GM12878 (cell line): ENCODE measurements at regions not wholly inside any gene's neighbourhood (a gene's known extent, or its start where the extent isn't known, plus 50 kb on each side); places are given as distances from the start of the nearest gene placed in this dataset.

Experiments
- ATAC-seq: fragments of 200-7000 bp; cut with Tn5 transposase; 3 replicates; pipeline ENCODE4 v1.9.1; 2020; ENCODE audit warnings: mild to moderate bottlenecking, moderate library complexity
- BruUV-seq: library from RNA; stranded (reverse); fragments of 400-500 nt; replicated peaks from 2 replicates; lab custom pipeline; 2021; lab: Mats Ljungman, UMichigan
- CTCF ChIA-PET: fragments of 300-600 bp; sonication (Branson Sonifier 250); formaldehyde crosslinking; extraction: SDS; loops from one replicate; lab custom pipeline; 2021; ENCODE audit warnings: inconsistent platforms; lab: Yijun Ruan, JAX
- POLR2A ChIA-PET: fragments of 350-600 bp; formaldehyde crosslinking; extraction: SDS; loops from one replicate; lab custom pipeline; 2021; ENCODE audit warnings: inconsistent platforms; lab: Charles Lee
- RAD21 ChIA-PET: fragments of 300-600 bp; sonication (Branson Sonifier 250); formaldehyde crosslinking; loops from one replicate; lab custom pipeline; 2023; ENCODE audit warnings: antibody characterized with exemption; ENCODE audit not compliant: unreplicated experiment; lab: Charles Lee
- SMC1A ChIA-PET: fragments of 300-600 bp; sonication (Branson Sonifier 250); formaldehyde crosslinking; loops from one replicate; lab custom pipeline; 2023; ENCODE audit not compliant: unreplicated experiment, uncharacterized antibody; lab: Charles Lee
- DNase-seq: peaks from one replicate; pipeline ENCODE4 v3.0.0-alpha.2; 2011; ENCODE audit warnings: low read depth, low spot score
- FAIRE-seq: peaks from 3 replicates; lab custom pipeline; 2011; peaks lifted over from hg19 to GRCh38; lab: Jason Lieb, UNC
- H2AFZ ChIP-seq: 2 replicates; pipeline ENCODE4 v1.6.0; 2011; ENCODE audit warnings: low read depth, low read length, control low read depth; ENCODE audit not compliant: control insufficient read depth
- H3K27ac ChIP-seq: 2 replicates; pipeline ENCODE4 v1.5.1; 2011; ENCODE audit warnings: control low read depth; ENCODE audit not compliant: control insufficient read depth, insufficient read depth
- H3K27me3 ChIP-seq, 2 experiments: replicated peaks in 1 of 2; 2 replicates each; pipeline versions ENCODE4 v1.6.0 to v1.6.1; 2011; ENCODE audit warnings: low read length in 1 of 2; ENCODE audit not compliant: control insufficient read depth in 2 of 2, insufficient read depth in 2 of 2
- H3K36me3 ChIP-seq, 2 experiments: 2 replicates each; pipeline ENCODE4 v1.5.1; 2011; ENCODE audit warnings: low read length in 1 of 2; ENCODE audit not compliant: control insufficient read depth in 2 of 2, insufficient read depth in 2 of 2
- H3K4me1 ChIP-seq: 2 replicates; pipeline ENCODE4 v1.6.1; 2011; ENCODE audit warnings: mild to moderate bottlenecking, low read length, moderate library complexity, mixed read lengths; ENCODE audit not compliant: control insufficient read depth, insufficient read depth
- H3K4me2 ChIP-seq: 2 replicates; pipeline ENCODE4 v1.6.0; 2011; ENCODE audit warnings: control low read depth; ENCODE audit not compliant: control insufficient read depth, insufficient read depth
- H3K4me3 ChIP-seq: fragments of 200-600 bp; sonication (generic); 2 replicates; pipeline ENCODE4 v1.5.1; 2016
- H3K79me2 ChIP-seq: 2 replicates; pipeline ENCODE4 v1.6.0; 2011; ENCODE audit warnings: low read length; ENCODE audit not compliant: control insufficient read depth, insufficient read depth
- H3K9ac ChIP-seq: 2 replicates; pipeline ENCODE4 v1.8.0; 2011; ENCODE audit warnings: low read length, control low read depth, mixed read lengths; ENCODE audit not compliant: control insufficient read depth, insufficient read depth
- H3K9me3 ChIP-seq: replicated peaks from 3 replicates; pipeline ENCODE4 v1.5.1; 2011; ENCODE audit warnings: mild to moderate bottlenecking, low read length; ENCODE audit not compliant: control insufficient read depth, insufficient read depth
- H4K20me1 ChIP-seq: 2 replicates; pipeline ENCODE4 v1.6.0; 2011; ENCODE audit not compliant: control insufficient read depth, insufficient read depth
- ATF7 ChIP-seq: fragments of 450-650 bp; IDR thresholded peaks from 2 replicates; pipeline ENCODE4 v1.6.1; 2016; ENCODE audit warnings: low read depth, mild to moderate bottlenecking
- BCLAF1 ChIP-seq: fragments of 450-650 bp; IDR thresholded peaks from 2 replicates; pipeline ENCODE4 v1.6.1; 2017; ENCODE audit warnings: antibody characterized with exemption, mild to moderate bottlenecking, moderate library complexity
- CREB1 ChIP-seq: IDR thresholded peaks from 2 replicates; pipeline ENCODE4 v1.6.1; 2012; ENCODE audit warnings: low read depth, mild to moderate bottlenecking, inconsistent platforms
- FOS ChIP-seq: IDR thresholded peaks from 3 replicates; pipeline ENCODE4 v1.6.1; 2011; ENCODE audit warnings: borderline replicate concordance; ENCODE audit not compliant: insufficient read length; ENCODE audit errors: extremely low read depth
- GABPA ChIP-seq: IDR thresholded peaks from 2 replicates; pipeline ENCODE4 v1.6.1; 2014; ENCODE audit warnings: antibody characterized with exemption, low read depth, mild to moderate bottlenecking, inconsistent platforms
- JUND ChIP-seq: IDR thresholded peaks from 2 replicates; pipeline ENCODE4 v1.6.1; 2012; ENCODE audit warnings: low read depth, mild to moderate bottlenecking, low read length, improper control_type of control experiment, moderate library complexity
- KLF5 ChIP-seq: fragments of 450-650 bp; IDR thresholded peaks from 2 replicates; pipeline ENCODE4 v1.6.1; 2014; ENCODE audit warnings: mild to moderate bottlenecking; ENCODE audit not compliant: partially characterized antibody
- MLLT1 ChIP-seq: fragments of 450-650 bp; IDR thresholded peaks from 2 replicates; pipeline ENCODE4 v1.6.1; 2016; ENCODE audit warnings: mild to moderate bottlenecking
- NFIC ChIP-seq: IDR thresholded peaks from 2 replicates; pipeline ENCODE4 v1.6.1; 2012; ENCODE audit warnings: low read depth, mild to moderate bottlenecking, inconsistent platforms, low read length, moderate library complexity
- NR2C2 ChIP-seq: IDR thresholded peaks from 2 replicates; pipeline ENCODE4 v1.6.1; 2011; ENCODE audit warnings: borderline replicate concordance, low read depth; ENCODE audit not compliant: control insufficient read depth, insufficient read length
- PML ChIP-seq: IDR thresholded peaks from 2 replicates; pipeline ENCODE4 v1.6.1; 2012; ENCODE audit warnings: low read length, inconsistent platforms
- POLR2AphosphoS5 ChIP-seq: IDR thresholded peaks from 2 replicates; pipeline ENCODE4 v1.6.1; 2011; ENCODE audit warnings: mild to moderate bottlenecking, low read length, inconsistent platforms
- RELA ChIP-seq: fragments of 450-650 bp; IDR thresholded peaks from 2 replicates; pipeline ENCODE4 v1.8.0; 2014; ENCODE audit warnings: borderline replicate concordance; ENCODE audit not compliant: partially characterized antibody
- SREBF1 ChIP-seq: IDR thresholded peaks from 2 replicates; pipeline ENCODE4 v1.6.1; 2012; ENCODE audit warnings: mild to moderate bottlenecking, low read length
- TARDBP ChIP-seq: IDR thresholded peaks from 2 replicates; pipeline ENCODE4 v1.6.1; 2016; ENCODE audit warnings: borderline replicate concordance
- TCF3 ChIP-seq: IDR thresholded peaks from 2 replicates; pipeline ENCODE4 v1.6.1; 2012; ENCODE audit warnings: low read depth, mild to moderate bottlenecking, low read length, borderline replicate concordance; ENCODE audit not compliant: insufficient read depth
- TCF7 ChIP-seq: IDR thresholded peaks from 2 replicates; pipeline ENCODE4 v1.6.1; 2014; ENCODE audit warnings: antibody characterized with exemption, borderline replicate concordance
- ZNF217 ChIP-seq: fragments of 450-650 bp; IDR thresholded peaks from 2 replicates; pipeline ENCODE4 v1.6.1; 2017; ENCODE audit warnings: antibody characterized with exemption, mild to moderate bottlenecking
- ZNF274 ChIP-seq: IDR thresholded peaks from one replicate; pipeline ENCODE4 v1.8.0; 2011; ENCODE audit not compliant: insufficient read length, insufficient read depth
- WGBS: methylation state at CpG from one replicate; pipeline ENCODE4 v1.1.6; 2016; ENCODE audit warnings: low lambda C conversion rate; ENCODE audit not compliant: insufficient replicate concordance, insufficient coverage; ENCODE audit errors: missing lambda C conversion rate; 5-methylcytosine and 5-hydroxymethylcytosine counted together
- in situ Hi-C: fragments of 300-500 bp; cut with MboI; formaldehyde crosslinking; loops from 9 replicates; pipeline ENCODE4 v1.14.3; 2018; ENCODE audit warnings: mixed read lengths
- intact Hi-C: fragments of 100-400 bp; cut with micrococcal nuclease; formaldehyde crosslinking; loops from one replicate; pipeline ENCODE4 v1.14.2; 2022; ENCODE audit not compliant: unreplicated experiment

GRCh38 chr5:90153031-90153430, 256.5 kb downstream of the CETN3 start:
- Histone ChIP-seq H4K20me1 (no peaks in the 10 kb centered on the region), H2AFZ (no peak overlapping the region), H3K9ac (no peak overlapping the region), H3K4me3 (no peak overlapping the region), H3K27me3 (no peaks in the 10 kb centered on the region), H3K4me1 (no peaks in the 10 kb centered on the region), H3K79me2 (no peaks in the 10 kb centered on the region), H3K9me3 (no peaks in the 10 kb centered on the region; the same call in 2 of the 3 replicates), H3K4me2 (no peak overlapping the region), H3K36me3 (no peaks in the 10 kb centered on the region), H3K27ac (no peak overlapping the region)
- 18% methylated on average over 2 of the region's 2 CpGs for WGBS
- TF ChIP-seq TCF3 (no peak), BCLAF1 (no peak), POLR2AphosphoS5 (no peak), RELA (no peak), ZNF274 (no peak), ZNF217 (no peak), MLLT1 (no peak), GABPA (no peak), CREB1 (no peak), NR2C2 (no peak), JUND (no peak), KLF5 (no peak), TCF7 (no peak), NFIC (no peak), PML (no peak), FOS (no peak), SREBF1 (no peak), ATF7 (no peak), TARDBP (no peak)
- ATAC-seq = no peak
- intact Hi-C loops = no loop called here
- ChIA-PET RAD21 (no interaction called here), SMC1A (interaction anchor here (0.6 kb wide), 1 partner anchor 223 kb away, joined by 3 read pairs; no protein-coding TSS in a partner anchor), POLR2A (no interaction called here), CTCF (no interaction called here)
- no peak for DNase-seq
- no peak for FAIRE-seq
- in situ Hi-C loops = no loop called here
- BruUV-seq = no TSS peak
